ENCODE measurements at regions not wholly inside any gene's neighbourhood (a gene's known extent, or its start where the extent isn't known, plus 50 kb on each side); places are given as distances from the start of the nearest gene placed in this dataset.

DNA sequence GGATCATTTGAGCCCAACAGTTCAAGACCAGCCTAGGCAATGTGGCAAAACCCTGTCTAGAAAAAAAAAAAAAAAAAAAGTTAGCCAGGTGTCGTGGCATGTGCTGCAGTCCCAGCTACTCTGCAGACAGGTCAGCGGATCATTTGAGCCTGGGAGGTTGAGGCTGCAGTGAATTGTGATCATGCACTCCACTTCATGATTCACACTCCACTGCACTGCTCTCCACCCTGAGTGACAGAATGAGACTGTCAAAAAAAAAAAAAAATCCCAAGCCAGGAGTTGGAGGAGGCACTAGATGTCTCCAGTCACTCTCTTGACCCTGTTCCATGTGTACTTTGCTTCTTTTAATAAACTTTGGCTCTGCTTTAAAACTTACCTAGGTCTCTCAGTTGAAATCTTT, 51.0 kb upstream of the OLFM3 start:
- TF ChIP-seq, protein P1, sequence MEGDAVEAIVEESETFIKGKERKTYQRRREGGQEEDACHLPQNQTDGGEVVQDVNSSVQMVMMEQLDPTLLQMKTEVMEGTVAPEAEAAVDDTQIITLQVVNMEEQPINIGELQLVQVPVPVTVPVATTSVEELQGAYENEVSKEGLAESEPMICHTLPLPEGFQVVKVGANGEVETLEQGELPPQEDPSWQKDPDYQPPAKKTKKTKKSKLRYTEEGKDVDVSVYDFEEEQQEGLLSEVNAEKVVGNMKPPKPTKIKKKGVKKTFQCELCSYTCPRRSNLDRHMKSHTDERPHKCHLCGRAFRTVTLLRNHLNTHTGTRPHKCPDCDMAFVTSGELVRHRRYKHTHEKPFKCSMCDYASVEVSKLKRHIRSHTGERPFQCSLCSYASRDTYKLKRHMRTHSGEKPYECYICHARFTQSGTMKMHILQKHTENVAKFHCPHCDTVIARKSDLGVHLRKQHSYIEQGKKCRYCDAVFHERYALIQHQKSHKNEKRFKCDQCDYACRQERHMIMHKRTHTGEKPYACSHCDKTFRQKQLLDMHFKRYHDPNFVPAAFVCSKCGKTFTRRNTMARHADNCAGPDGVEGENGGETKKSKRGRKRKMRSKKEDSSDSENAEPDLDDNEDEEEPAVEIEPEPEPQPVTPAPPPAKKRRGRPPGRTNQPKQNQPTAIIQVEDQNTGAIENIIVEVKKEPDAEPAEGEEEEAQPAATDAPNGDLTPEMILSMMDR (IDR thresholded peaks at IDR 0.05): no peak
- no peak for TF ChIP-seq POLR2AphosphoS5 (IDR thresholded peaks at IDR 0.05; ENCODE audit: low read depth, low read length)
- TF ChIP-seq, protein P2, sequence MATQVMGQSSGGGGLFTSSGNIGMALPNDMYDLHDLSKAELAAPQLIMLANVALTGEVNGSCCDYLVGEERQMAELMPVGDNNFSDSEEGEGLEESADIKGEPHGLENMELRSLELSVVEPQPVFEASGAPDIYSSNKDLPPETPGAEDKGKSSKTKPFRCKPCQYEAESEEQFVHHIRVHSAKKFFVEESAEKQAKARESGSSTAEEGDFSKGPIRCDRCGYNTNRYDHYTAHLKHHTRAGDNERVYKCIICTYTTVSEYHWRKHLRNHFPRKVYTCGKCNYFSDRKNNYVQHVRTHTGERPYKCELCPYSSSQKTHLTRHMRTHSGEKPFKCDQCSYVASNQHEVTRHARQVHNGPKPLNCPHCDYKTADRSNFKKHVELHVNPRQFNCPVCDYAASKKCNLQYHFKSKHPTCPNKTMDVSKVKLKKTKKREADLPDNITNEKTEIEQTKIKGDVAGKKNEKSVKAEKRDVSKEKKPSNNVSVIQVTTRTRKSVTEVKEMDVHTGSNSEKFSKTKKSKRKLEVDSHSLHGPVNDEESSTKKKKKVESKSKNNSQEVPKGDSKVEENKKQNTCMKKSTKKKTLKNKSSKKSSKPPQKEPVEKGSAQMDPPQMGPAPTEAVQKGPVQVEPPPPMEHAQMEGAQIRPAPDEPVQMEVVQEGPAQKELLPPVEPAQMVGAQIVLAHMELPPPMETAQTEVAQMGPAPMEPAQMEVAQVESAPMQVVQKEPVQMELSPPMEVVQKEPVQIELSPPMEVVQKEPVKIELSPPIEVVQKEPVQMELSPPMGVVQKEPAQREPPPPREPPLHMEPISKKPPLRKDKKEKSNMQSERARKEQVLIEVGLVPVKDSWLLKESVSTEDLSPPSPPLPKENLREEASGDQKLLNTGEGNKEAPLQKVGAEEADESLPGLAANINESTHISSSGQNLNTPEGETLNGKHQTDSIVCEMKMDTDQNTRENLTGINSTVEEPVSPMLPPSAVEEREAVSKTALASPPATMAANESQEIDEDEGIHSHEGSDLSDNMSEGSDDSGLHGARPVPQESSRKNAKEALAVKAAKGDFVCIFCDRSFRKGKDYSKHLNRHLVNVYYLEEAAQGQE (IDR thresholded peaks at IDR 0.05; ENCODE audit: insufficient read depth in 1 of 2, low read depth in 2 of 2, low read length in 1 of 2): no peak
- TF ChIP-seq SIN3A (IDR thresholded peaks at IDR 0.05; ENCODE audit: borderline replicate concordance, insufficient read depth, low read depth, low read length): no peak

Measured in Panc1 (cell line).